NCI-H510A treated with DMSO at 0.1 percent for 48 hours (cell line): ENCODE measurements at regions not wholly inside any gene's neighbourhood (a gene's known extent, or its start where the extent isn't known, plus 50 kb on each side); places are given as distances from the start of the nearest gene placed in this dataset.
"Not testable (repeated sequence)": the region's sequence is repeated elsewhere in the genome, so short reads cannot be mapped to it uniquely, and the experiment has no call there.

ENCODE experiments used
- DNase-seq: peaks from one replicate; lab custom pipeline; 2025; lab: John Stamatoyannopoulos, UW

GRCh38 chr2:120626566-120626965 lies 109.1 kb upstream of the GLI2 start:
- DNase-seq = no peak

GRCh38 chr2:120628248-120628647 lies 107.4 kb upstream of the GLI2 start:
- no peak for DNase-seq

GRCh38 chr2:120629241-120629895 lies 106.3 kb upstream of the GLI2 start:
- no peak for DNase-seq

DNA sequence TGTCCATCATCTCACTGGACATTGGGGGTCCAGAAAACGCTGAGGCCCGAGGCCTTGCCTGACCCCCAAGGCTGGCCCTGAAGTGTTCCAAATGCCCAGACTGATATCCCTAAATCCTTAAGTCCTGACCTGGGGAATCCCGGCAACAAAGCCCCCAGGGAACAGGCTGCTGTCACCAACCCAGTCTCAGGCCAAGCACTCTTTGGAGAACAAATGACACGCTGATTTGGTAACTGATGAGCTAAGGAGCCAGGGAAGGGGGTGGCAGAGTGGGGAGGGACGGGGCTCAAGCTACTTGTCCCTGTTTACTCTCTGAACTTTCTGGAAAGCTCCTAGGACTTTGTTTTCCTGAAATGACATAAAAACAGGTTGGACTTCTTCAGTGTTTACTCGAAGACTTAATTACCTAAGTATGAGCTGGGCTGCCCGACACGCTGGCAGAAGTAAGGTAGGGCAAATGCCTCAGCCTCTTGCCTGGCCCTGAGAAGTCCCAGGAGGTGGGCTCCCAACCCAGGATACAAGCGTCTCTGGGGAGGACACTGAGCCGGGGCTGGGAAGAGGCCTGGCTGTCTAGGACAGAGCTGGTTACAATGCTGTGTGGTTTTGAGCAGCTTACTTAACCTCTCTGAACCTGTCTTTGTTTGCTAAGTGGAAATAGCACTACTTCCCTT lies 105.5 kb upstream of the GLI2 start:
- DNase-seq = no peak

DNA sequence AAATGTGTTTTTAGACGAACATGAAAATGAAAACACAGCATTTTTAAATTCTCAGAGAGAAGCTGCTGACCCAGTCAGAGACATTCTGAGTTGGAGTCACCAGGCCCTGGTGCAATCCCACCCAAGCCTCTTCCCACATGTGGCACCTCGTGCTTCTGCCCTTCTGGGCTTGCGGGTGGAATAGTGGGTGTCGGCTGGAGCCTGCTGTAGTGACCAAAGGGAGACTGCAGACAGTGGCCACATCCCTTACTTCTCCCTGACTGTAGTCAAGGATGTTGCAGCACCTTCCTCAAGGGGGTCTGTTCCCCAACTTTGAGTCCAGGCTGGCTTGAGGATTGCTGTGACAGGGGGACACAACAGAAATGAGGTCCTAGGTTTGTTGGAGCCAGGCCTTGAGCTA lies 104.4 kb upstream of the GLI2 start:
- no peak for DNase-seq

- DNase-seq = no peak
Observed at GRCh38 chr2:120631724-120632123, 103.9 kb upstream of the GLI2 start.

- no peak for DNase-seq
Observed at GRCh38 chr2:120632796-120633646, 102.6 kb upstream of the GLI2 start.

- no peak for DNase-seq
Observed at GRCh38 chr2:120634533-120634932, 101.1 kb upstream of the GLI2 start.

GRCh38 chr2:120635146-120635545 lies 100.5 kb upstream of the GLI2 start:
- DNase-seq = no peak

- no peak for DNase-seq
Observed at GRCh38 chr2:120637847-120638246, 97.8 kb upstream of the GLI2 start.

GRCh38 chr2:120638450-120638849 lies 97.2 kb upstream of the GLI2 start:
- no peak for DNase-seq

DNA sequence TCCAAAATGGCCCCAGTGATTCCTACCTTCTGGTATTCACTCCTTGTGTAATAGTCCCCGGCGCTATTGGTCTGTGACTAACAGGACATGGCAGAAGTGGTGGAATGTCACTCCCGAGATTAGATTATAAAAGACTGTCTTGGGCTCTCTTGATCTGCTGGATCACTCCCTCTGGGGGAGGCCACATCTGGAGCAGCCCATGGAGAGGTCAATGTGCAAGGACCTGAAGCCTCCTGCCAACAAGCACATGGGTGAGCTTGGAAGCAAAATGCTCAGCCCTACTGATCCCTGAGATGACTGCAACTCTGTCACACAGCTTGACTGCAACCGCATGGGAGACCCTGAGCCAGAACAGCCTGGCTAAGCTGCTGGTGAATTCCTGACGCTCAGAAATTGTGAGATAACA lies 94.3 kb upstream of the GLI2 start:
- no peak for DNase-seq

GRCh38 chr2:120642646-120643045 lies 93.0 kb upstream of the GLI2 start:
- no peak for DNase-seq

DNA sequence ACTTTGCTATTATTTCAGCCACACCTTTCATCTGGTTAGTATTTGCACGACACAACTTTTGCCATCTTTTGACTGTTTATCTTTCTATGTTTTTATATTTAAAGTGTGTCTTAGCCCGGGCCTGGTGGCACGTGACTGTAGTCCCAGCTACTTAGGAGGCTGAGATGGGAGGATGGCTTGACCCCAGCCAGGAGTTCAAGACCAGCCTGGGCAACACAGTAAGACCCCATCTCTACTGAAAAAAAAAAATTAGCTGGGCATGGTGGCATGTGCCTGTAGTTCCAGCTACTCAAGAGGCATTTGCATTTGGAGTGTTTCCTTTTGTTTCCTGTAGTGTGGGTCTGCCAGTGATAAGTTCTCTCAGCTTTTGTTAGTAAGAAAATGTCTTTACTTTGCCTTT lies 88.7 kb upstream of the GLI2 start:
- no peak for DNase-seq

GRCh38 chr2:120647487-120647886 lies 88.2 kb upstream of the GLI2 start:
- DNase-seq = no peak

DNA sequence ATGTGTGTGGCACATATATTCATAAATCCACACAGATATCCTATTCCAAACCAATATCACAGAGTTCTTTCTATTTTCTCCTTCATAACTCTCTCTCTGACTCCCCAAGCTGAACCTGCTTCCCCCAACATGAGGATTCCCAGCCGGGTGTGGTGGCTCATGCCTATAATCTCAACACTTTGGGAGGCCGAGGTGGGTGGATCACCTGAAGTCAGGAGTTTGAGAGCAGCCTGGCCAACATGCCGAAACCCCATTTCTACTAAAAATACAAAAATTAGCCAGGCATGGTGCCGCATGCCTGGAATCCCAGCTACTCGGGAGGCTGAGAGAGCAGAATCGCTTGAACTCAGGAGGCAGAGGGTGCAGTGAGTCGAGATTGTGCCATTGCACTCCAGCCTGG lies 86.3 kb upstream of the GLI2 start:
- DNase-seq = not testable (repeated sequence)

- DNase-seq = no peak
Observed at GRCh38 chr2:120650022-120650644, 85.5 kb upstream of the GLI2 start.

DNA sequence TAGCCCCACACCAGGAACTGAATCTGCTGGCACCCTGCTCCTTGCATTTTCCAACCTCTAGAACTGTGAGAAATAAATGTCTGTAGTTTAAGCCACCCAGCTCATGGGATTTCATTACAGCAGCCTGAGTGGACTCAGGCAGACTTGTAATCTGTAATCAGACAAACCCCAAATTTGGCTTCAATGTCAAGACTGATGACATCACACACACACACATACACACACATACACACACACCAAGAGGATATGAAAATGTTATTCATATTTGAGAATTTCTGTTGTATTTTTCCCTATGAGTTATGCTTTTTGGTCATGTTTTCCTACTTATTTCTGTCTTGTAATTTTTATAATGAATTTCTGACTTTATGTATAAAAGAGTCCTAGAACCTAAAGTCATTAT lies 83.8 kb upstream of the GLI2 start:
- no peak for DNase-seq

GRCh38 chr2:120653046-120653445 lies 82.6 kb upstream of the GLI2 start:
- no peak for DNase-seq

- no peak for DNase-seq
Observed at GRCh38 chr2:120653871-120654270, 81.8 kb upstream of the GLI2 start.

- no peak for DNase-seq
Observed at GRCh38 chr2:120654381-120655134, 81.1 kb upstream of the GLI2 start.
